Calu3 (cell line): ENCODE measurements at regions not wholly inside any gene's neighbourhood (a gene's known extent, or its start where the extent isn't known, plus 50 kb on each side); places are given as distances from the start of the nearest gene placed in this dataset.
A peak's percentile ranks its signal among the peaks of the same experiment; 100 is the strongest.

Experiments
- BruUV-seq: library from RNA; stranded (reverse); fragments of 400-500 nt; replicated peaks from 2 replicates; lab custom pipeline; 2021; lab: Mats Ljungman, UMichigan
- CTCF ChIA-PET: fragments of 300-600 bp; sonication (Branson Sonifier 250); formaldehyde crosslinking; loops from one replicate; lab custom pipeline; 2022; ENCODE audit warnings: antibody characterized with exemption; lab: Charles Lee
- DNase-seq: peaks from one replicate; pipeline ENCODE4 v3.0.0; 2022
- H3K27ac Mint-ChIP-seq: one replicate; pipeline ENCODE4 v1.8.0; 2022; ENCODE audit warnings: mixed read lengths; ENCODE audit not compliant: unreplicated experiment
- H3K27me3 Mint-ChIP-seq: one replicate; pipeline ENCODE4 v1.8.0; 2022; ENCODE audit warnings: mixed read lengths; ENCODE audit not compliant: unreplicated experiment
- H3K36me3 Mint-ChIP-seq: one replicate; pipeline ENCODE4 v1.8.0; 2022; ENCODE audit warnings: mild to moderate bottlenecking, moderate library complexity, mixed read lengths; ENCODE audit not compliant: insufficient read depth, unreplicated experiment
- H3K4me1 Mint-ChIP-seq: one replicate; pipeline ENCODE4 v1.8.0; 2022; ENCODE audit warnings: mild to moderate bottlenecking, low read depth, mixed read lengths; ENCODE audit not compliant: unreplicated experiment
- H3K4me3 Mint-ChIP-seq: one replicate; pipeline ENCODE4 v1.8.0; 2022; ENCODE audit warnings: mild to moderate bottlenecking, low read depth, moderate library complexity, mixed read lengths; ENCODE audit not compliant: unreplicated experiment
- H3K9me3 Mint-ChIP-seq: one replicate; pipeline ENCODE4 v1.8.0; 2022; ENCODE audit warnings: low read depth, mixed read lengths; ENCODE audit not compliant: unreplicated experiment
- intact Hi-C: fragments of 100-400 bp; cut with micrococcal nuclease; formaldehyde crosslinking; loops from one replicate; pipeline ENCODE4 v1.10.0; 2022; ENCODE audit not compliant: unreplicated experiment
- TF ChIP-seq, protein P1 (sequence below): fragments of 200-600 bp; IDR thresholded peaks from one replicate; pipeline ENCODE4 v1.8.0; 2022; ENCODE audit warnings: antibody characterized with exemption; ENCODE audit not compliant: unreplicated experiment

DNA sequence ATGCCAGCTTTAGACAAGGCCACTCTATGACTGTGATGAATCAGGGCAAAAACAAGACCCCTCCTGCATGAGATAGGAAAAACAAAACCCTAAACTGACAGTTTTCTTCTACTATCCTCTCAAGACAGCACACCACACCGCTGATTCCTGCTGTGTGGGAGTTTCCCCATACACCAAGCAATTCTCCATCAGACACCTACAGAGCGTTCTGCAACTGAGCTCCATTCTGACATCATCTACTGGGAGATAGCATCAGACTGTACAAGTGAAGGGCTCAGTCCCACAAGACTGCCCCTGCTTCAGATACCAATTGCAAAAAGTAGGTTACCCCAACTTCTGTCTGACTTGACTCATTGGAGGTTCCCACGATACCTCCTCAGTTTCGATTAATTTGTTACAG, 130.6 kb downstream of the TSN start:
- Mint-ChIP-seq H3K4me1 (no peaks in the 10 kb centered on the region), H3K36me3 (peaks cover 4% of the 10 kb centered on the region), H3K9me3 (no peaks in the 10 kb centered on the region), H3K27ac (no peak overlapping the region), H3K4me3 (no peak overlapping the region), H3K27me3 (peaks cover 78% of the 10 kb centered on the region)
- no peak for DNase-seq
- intact Hi-C loops, result no loop called here
- BruUV-seq, result no TSS peak
- CTCF ChIA-PET, result interaction anchor here (0.7 kb wide), 1 partner anchor 15 kb away, joined by 3 read pairs; no protein-coding TSS in a partner anchor
- TF ChIP-seq, protein P1, sequence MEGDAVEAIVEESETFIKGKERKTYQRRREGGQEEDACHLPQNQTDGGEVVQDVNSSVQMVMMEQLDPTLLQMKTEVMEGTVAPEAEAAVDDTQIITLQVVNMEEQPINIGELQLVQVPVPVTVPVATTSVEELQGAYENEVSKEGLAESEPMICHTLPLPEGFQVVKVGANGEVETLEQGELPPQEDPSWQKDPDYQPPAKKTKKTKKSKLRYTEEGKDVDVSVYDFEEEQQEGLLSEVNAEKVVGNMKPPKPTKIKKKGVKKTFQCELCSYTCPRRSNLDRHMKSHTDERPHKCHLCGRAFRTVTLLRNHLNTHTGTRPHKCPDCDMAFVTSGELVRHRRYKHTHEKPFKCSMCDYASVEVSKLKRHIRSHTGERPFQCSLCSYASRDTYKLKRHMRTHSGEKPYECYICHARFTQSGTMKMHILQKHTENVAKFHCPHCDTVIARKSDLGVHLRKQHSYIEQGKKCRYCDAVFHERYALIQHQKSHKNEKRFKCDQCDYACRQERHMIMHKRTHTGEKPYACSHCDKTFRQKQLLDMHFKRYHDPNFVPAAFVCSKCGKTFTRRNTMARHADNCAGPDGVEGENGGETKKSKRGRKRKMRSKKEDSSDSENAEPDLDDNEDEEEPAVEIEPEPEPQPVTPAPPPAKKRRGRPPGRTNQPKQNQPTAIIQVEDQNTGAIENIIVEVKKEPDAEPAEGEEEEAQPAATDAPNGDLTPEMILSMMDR, result no peak

DNA sequence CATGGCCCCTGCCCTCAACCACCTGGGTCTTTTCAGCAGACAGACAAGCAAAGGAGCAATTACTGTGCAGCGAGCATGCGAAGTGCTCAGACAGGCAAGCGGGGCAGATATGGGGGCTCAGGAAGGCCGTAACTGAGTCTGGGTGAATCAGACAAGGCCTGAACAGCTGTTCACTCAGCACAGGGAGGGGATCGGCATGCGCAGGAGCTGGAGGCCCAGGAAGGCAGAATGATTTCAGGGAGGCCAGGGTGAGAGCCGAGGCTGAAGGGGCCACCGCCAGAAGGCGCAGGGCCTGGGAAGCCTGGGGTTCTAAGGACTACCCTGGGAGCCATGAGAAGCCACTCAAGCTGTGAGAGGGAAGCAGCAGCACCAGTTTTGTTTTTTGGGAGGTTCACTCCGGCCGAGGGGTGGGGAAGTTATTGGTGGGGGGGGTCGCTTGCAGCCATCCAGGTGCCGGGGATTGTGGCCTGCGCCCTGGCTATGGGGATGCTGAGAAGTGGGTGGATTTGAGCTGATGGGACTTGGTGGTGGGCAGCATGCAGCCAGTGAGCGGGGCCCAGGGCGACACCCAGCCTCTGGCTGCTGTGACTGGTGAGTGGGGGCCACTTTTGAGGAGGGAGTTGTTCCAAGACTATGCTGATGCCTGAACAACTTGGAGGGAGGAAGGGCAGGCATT, 132.2 kb downstream of the TSN start:
- Mint-ChIP-seq H3K27me3 (peaks cover 68% of the 10 kb centered on the region), H3K4me3 (no peak overlapping the region), H3K27ac (no peak overlapping the region), H3K9me3 (no peaks in the 10 kb centered on the region), H3K36me3 (peaks cover 4% of the 10 kb centered on the region), H3K4me1 (no peaks in the 10 kb centered on the region)
- intact Hi-C loops, result no loop called here
- BruUV-seq, result no TSS peak
- CTCF ChIA-PET, result interaction anchor here (0.5 kb wide), 1 partner anchor 35 kb away, joined by 4 read pairs; no protein-coding TSS in a partner anchor
- DNase-seq, result no peak
- TF ChIP-seq, protein P1, result no peak

DNA sequence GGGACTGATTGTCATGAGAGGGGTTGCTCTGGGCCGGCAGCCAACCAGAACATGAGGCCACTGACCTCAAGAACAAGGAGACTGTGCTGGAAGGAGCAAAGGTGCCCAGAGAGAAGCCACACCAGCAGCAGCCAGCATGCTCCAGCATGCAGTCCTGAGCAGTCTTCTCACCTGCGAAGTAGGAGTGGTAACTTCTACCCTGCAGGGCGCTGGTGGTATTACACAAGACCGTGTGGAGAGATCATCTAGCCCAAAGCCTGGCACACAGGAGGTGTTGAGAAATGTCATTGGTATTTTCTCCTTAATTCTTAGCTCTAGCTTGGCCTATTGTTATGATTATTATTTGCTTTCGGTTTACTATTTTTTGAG, 132.7 kb downstream of the TSN start:
- Mint-ChIP-seq H3K36me3 (peaks cover 4% of the 10 kb centered on the region), H3K4me3 (no peak overlapping the region), H3K27me3 (peaks cover 68% of the 10 kb centered on the region), H3K9me3 (no peaks in the 10 kb centered on the region), H3K27ac (no peak overlapping the region), H3K4me1 (no peaks in the 10 kb centered on the region)
- CTCF ChIA-PET, result interaction anchor here (0.5 kb wide), 1 partner anchor 36 kb away, joined by 4 read pairs; no protein-coding TSS in a partner anchor
- no TSS peak for BruUV-seq
- intact Hi-C loops, result no loop called here
- TF ChIP-seq, protein P1, result peak; percentile 66
- DNase-seq, result peak; percentile 46

DNA sequence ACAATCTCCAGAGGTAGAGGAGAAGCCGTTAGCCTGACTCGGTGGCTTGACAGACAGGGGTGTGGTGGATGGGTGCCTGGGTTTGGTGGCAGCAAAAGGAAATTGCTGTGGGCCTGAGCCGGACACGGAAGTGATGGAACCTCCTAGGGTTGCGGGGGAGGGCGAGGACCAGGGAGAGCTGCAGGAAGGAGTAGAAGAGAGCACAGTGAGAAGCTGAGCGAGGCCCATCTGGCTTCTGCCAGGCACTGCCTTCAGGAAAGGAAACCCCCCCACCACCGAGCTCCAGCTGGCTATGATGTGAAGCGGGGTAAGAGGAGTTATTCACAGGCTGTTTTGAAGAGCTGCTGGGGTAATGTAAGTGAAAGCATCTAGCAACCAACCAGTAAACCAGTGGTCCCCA, 134.6 kb downstream of the TSN start:
- Mint-ChIP-seq H3K4me1 (no peaks in the 10 kb centered on the region), H3K36me3 (no peaks in the 10 kb centered on the region), H3K27ac (no peak overlapping the region), H3K27me3 (peaks cover 52% of the 10 kb centered on the region), H3K9me3 (no peaks in the 10 kb centered on the region), H3K4me3 (no peak overlapping the region)
- no peak for DNase-seq
- BruUV-seq, result no TSS peak
- CTCF ChIA-PET, result no interaction called here
- intact Hi-C loops, result no loop called here
- TF ChIP-seq, protein P1, result no peak
